Stimulated activated CD8-positive, alpha-beta memory T cell treated with anti-CD3 and anti-CD28 coated beads, Interleukin-4, amount 100 ng/mL, for 1 hour (primary cell): ENCODE measurements at regions not wholly inside any gene's neighbourhood (a gene's known extent, or its start where the extent isn't known, plus 50 kb on each side); places are given as distances from the start of the nearest gene placed in this dataset.

ENCODE experiments used
- DNase-seq, 2 donors: peaks; one replicate each; pipeline ENCODE4 v3.0.0-alpha.2; 2020; ENCODE audit warnings: low read depth in 2 of 2, low spot score in 1 of 2

DNA sequence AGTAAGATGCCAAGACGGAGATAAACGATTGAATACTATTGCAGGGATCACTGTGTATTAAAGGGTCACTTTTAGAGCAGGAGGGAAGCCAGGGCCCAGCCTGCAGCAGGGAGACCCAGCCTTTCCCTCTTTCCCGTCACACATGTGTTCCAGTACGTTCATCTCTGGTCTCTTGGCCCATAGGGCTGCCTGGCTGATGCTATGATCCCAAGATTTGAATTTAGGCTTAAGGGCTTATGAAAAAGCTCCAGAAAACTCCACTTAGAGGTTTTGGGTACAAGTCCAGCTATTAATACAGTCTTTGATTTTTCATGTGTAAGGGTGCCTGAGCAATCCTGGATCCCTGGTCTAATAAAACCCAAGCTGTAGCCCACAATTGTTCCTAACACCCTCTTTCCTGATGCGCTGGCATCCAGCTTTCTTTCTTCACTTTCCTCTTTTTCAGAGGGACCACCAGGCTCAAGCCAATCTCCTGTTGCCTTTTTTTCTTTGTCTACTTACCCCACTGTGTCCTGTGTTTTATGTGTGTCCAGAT lies 359.6 kb upstream of the USP24 start:
- DNase-seq: no peak

DNA sequence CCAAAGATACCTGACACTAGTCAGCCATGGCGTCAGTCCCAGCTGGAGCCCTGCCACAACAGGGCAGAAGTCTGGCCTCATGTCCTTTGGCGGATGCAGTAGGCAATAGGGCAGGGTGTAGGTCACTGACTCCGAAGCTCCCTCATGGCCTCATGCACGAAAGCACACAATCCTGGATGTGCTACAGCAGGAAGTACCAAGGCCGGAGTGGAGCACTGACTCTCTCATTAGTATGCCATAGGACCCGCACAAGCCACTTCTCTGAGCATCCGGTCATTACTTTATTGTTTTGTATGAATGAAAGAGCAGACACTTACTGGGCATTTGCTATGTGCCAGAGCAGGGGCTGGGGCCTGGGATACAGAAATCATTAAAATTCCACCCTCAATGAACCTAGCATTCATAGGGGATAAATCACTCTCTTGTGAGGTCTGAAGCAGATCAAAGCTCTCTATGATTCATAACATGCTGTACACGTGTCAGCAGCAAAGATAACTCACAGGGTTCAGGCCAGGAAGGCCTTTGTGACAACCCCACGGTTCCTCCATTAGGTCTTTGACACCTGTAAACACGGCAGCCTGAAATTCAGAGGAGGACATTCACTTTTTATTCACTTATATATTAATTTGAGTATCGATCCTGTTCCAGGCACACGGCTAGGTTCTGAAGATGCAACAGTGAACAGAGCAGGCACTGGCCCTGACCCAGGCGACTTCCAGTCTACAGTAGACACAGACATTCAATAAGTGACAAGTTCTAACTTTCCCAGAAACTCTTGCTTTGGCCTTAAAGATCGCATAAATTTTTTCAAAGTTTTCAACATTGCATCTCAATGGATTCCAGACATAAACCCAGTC lies 357.9 kb upstream of the USP24 start:
- no peak for DNase-seq

DNA sequence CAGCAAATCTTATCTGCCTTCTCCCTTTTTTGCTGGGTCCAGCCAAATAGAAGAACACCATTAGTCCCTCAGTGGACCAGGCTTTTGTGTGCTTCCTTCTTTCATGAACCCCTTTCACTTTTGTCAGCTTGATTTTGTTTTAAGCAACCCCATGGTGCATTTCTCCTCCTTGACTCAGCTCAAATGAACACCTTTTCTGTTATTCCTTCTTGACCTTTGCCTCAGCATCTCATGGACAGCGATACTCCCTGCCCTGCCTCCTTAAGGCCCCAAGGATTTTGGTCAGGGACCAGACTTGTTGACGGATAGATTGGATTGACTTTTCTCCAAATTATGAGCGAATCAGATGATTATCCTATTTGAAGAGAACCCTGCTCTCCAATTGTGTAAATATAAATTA lies 356.6 kb upstream of the USP24 start:
- DNase-seq: no peak

DNA sequence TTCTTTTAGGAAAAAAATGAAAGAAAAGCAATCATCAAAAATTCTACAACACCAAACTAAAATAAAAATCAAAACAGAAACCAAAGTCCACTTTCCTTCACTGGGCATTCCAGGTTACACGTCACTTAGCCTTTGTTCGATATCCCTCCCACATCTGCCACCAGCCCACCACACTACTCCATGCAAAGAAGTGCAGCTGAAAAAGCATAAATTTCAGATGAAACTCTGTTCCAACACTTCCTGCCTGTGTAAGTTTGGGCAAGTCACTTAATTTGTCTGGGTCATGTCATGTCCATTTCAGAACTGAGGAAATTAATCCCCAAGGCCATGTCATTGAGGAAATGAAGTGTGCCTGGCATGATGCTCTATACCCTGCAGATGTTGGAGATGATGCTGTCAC lies 354.3 kb upstream of the USP24 start:
- DNase-seq: no peak

DNA sequence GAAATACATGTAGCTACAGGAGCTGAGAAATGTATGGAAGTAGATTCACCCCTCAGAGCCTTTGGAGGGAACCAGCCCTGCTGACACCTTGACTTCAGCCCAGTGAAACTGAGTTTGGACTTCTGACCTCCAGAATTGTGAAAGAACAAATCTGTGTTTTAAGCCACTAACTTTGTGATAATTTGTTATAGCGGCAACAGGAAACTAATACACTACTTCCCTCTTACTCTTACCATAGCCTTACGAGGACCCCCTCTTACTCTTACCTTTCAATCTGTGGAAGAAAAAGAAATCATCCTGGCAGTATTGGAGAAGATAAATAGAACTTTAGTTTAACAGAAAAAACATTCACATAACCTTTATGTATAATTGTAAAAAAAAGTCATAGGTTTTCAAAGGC lies 353.6 kb upstream of the USP24 start:
- DNase-seq: no peak

DNA sequence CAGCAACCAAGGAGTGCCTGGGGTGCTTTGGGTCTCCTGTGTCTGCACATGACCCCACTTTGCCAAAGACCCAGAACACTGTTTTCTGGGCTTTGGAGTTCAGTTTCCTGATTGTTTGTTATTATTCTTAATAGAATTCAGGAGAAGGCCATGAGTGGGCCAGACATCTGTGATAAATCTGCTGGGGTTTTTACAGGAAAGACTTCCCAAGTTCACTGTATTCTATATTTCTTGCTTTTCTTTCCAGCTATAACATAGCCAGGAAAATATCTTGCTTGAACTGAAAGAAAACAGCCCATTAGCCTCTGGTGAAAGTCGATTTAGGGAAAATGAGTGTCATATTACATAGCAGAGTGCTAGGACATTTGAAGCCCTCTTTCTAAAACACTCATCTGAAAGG lies 345.1 kb upstream of the USP24 start:
- no peak for DNase-seq

DNA sequence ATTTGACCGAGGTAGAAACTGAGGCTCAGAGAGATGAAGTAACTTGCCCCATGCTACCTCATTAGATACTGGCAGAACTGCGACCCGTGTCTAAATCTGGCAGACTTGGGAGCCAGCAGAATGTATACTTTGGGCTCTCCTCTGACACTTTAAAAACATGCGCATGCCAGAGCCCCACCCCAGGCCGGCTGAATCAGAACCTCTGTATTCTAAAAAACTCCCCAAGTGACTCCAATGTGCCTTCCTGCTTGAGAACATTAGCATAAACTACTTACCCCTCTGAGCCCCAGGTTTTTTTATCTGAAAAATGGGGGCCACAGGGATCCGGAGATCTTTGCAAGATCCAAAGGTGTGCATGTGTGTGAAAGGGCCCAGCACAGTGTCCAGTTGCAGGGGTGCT lies 344.7 kb upstream of the USP24 start:
- no peak for DNase-seq

DNA sequence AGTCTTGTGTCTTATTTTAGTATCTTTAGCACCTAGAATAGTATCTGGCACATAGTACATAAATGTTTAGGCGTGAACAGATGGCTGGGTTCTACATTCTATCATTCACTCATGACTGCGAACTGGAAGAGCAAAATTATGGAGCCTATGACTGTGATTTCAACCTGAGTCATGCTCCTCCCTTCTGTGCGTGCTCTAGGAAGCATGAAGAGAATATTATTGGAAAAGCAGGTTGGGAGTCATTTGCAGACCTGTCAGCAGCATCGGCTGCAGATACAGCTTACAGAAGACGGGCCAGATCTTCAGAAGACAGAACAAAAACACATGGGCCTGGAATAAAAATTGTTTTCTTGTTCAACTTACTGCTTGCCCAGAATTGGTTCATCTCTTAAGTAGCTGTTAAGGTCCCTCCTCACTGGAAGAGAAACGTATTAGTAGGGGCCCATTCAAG lies 344.0 kb upstream of the USP24 start:
- DNase-seq: no peak

DNA sequence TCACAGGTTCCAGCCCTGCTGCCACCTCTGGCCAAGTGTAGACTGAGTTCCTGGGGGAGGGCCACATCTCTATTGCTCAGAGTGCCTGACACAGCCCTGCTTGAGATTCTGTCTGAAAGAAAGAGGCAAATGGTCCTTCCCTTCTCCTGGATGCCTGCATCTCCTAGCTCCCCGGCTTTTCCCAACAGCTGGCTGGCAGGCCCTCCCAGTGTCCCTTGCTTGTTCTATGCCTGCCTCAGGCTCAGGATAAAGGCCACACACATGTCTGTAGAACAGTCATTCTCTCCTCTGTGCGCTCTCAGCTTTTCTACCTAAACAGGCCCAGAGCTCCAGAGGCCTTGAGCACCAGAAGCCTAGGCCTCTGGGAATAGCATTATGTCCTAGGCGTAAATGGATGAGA lies 343.4 kb upstream of the USP24 start:
- DNase-seq: no peak

DNA sequence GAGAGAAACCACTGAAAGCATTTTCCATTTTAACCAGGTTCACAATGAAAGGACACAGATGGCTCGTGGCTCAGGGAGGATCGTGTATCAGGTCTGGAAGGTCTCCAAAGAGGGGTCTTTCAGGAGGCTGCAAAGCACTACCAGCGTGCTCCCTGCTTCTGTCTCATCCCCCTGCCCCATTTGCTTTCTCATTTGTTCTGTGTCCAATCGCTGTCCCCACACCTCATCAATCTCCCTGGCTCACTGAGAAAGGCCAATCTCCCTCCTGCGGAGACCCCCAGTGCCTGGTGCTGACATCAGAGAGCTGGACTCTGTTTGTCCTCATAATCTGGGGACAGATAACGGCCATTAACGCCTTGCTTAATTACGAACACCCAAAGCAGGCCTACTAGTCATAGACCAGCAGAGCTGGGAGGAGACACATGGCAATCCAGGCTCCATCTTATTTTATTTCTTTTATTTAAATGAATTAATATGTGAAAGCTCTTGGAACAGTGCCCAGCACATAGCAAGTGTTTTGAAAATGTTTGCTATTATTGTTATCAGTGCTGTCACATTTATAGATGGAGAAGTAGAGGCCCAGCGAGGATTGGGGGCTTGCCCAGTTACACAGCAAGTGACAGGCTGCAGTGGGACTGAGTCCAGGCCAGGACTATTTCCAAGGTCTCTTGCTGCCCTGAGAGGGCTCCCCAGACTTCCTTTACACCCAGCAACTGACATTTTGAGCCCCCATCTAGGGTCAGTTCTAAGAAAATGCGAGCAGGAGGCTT lies 341.0 kb upstream of the USP24 start:
- no peak for DNase-seq

DNA sequence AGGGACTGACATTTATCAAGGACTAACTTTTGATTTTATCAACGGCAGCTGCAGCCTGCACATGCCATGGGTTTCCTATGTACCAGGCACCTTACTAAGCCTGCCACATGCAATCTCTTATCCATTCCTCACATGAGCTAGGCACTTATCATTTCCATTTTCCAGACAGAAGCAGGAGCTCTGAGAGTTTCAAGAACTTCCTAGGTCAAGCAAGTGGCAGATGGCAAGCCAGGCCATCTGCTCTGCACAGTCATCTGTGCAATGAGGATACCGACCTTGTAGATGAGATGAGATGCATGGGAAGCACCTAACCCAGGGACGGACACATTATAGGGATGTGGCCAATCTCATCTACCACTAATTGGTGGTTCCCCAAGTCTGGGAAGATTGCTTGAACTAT lies 339.4 kb upstream of the USP24 start:
- no peak for DNase-seq

DNA sequence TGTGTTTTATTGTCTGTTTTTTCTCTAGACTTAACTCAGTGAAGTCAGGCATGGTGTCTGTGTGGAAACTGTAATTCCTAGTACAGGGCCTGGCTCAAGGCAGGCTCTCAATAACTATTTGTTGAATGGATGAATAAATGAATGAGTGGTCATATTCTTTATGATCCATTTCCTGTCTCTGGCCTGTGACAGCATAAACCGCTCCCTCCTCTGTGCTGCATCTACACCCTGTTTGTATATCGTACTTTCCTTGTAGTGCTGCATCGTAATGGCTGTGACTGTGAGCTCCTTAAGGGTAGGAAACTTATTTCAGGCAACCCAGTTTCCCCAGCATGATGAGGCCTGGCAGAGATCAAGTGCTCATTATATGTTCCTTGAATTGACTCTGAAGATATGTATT lies 337.5 kb upstream of the USP24 start:
- DNase-seq: no peak

DNA sequence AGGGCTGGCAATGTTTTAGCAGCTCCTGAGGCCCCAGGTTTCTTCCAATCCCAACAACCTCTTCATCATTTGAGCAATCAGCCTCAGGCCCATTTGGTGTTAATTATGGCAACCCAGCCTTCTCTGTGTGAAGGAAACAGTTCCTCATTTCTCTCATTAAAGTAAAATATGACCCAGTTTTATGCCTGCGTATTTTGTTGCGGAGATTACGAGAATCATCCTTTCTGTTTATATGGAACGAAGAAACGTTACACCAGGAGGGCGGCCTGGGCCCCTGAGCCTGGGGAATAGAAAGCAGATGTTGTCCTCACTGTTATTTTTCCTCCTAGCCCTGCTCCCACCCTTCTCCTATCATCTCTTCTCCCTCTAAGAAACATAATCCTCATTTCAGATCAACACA lies 332.2 kb upstream of the USP24 start:
- DNase-seq: no peak

DNA sequence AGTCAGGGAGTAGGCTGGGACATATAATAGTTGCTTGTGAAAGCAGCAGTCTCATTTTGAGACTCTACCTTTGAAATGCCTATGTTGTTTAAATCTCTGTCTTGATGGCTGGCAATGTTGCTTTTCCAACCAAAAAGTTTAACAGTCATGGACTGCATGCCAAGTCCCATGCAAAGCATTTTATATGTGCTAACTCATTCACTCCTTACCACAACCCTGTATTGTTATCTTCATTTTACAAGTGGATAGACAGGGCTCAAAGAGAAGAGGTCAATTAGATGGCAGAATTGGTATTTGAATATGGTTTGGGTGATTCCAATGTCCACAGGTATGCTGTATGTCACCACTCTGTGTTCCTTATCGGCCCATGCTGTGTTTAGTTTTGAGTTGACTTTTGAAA lies 331.4 kb upstream of the USP24 start:
- no peak for DNase-seq

DNA sequence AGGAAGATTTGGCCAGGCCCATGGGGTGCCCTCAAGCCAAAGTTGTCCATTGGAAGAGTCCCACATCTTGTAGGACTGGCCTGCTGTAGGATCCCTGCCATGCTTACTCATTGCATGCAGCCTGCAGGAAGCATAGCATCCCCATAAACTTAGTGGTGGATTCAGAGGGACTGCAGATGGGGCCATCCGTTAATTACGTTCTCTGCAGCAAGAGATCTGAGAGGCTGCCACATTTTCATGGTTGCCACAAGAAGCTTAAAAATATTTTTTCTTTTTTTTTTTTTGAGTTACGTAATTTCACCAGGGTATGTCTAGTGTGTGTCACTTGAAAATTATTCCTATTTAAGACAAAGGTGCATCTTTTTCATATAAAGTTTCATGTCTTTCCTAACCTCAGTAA lies 329.7 kb upstream of the USP24 start:
- no peak for DNase-seq

DNA sequence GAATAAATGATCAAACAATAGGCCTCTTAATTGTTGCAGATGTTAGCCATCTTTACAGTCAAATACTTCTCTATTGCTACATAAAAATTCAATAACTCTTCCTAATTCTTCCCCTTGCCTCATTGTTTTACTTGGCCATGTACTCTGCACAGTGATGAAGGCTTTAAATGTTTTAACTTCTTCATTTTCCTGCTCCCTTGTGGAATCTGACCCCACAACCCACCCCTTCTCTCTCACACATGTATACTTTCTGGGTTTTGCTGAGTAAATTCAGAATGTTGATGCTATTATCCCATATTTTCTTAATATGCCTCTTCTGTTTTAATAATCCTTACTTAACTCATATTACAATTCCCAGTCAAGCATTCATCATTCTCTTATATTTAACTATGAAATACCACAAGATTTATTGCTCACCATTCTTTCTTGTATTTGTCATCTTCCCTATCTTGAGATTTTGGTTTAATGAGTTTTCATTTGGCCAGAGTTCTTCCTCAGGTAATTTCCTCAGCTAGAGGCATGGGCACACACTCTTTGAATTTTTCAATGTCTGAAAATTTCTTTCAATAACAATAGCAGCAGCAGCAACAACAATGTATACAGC lies 327.8 kb upstream of the USP24 start:
- DNase-seq: no peak

DNA sequence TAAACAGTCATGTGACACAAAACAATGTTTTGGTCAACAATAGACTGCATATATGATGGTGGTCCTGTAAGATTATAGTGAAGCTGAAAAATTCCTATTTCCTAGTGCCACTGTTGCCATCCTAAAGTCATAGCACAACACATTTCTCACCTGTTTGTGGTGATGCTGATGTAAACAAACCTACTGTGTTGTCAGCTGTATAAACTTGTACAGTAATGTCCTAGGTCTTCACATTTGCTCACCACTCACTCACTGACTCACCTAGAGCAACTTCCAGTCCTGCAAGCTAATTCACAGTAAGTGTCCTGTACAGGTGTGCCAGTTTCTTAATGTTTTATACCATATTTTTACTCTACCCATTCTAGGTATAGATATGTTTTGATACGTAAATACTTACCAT lies 326.1 kb upstream of the USP24 start:
- DNase-seq: no peak

DNA sequence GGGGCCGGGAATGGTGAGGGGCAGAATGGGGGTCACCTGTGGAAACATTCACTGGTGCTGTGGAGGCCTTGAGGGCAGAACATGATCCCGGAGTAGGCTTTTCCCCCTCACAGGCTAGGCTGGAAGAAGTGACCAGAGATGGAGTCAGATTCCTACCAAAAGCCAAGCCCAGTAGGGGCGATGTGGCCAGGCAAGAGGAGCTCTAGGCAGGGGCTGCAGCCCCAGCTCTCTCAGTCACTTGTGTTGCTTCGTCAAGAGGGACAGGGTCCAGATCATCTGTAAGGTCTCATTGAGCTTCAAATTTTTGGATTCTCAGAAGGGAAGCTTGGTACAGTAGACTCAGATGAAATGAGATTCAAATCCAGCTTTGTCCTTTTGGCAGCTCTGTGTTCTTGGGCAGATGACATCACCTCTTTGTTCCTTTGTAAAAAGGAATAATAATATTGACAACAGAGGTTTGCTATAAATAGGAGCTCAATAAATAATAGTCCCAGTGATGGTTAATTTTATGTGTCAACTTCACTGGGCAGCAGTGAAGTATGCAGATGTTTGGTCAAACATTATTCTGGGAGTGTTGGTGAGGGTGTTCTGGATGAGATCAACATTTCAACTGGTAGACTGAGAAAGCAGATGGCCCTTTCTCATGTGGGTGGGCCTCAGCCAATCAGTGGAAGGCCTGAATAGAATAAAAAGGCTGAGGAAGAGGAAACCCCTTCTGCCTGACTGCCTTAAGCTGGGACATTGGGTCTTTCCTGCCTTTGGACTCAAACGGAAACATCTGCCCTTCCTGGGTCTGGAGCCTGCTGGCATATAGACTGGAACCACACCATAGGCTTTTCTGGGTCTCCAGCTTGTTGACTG lies 324.7 kb upstream of the USP24 start:
- no peak for DNase-seq

DNA sequence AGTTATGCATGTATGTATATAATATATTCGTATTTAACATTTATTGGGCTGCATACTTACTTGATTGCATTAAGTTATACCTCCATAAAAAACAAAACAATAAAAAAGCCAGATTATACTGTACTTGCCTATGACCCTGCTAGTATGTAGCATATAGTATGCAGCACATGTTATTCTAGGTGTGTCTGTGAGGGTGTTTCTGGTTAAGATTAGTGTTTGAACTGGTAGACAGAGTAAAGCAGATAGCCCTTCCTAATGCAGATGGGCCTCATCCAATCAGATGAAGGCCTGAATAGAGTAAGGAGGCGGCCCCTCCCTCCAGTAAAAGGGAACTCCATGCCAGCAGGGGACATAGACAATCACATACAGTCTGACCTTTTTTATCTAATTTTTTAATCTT lies 323.3 kb upstream of the USP24 start:
- no peak for DNase-seq

DNA sequence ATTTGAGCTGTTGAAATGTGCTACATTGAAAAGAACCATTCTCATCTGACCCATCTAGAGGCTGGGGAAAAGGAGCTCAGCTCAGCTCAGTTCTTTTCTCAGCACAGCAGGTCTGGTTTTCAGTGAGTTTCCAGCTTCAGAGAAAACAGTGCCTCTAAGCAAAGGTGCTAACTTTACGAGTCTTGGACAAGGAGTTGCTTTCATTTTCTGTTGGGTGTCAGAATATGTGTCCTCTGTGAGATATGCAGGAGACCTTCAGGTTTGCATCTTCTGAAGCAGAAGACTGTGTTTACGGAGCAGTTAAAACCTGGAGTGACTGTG lies 321.3 kb upstream of the USP24 start:
- no peak for DNase-seq
